ENCODE measurements at regions not wholly inside any gene's neighbourhood (a gene's known extent, or its start where the extent isn't known, plus 50 kb on each side); places are given as distances from the start of the nearest gene placed in this dataset.

DNA sequence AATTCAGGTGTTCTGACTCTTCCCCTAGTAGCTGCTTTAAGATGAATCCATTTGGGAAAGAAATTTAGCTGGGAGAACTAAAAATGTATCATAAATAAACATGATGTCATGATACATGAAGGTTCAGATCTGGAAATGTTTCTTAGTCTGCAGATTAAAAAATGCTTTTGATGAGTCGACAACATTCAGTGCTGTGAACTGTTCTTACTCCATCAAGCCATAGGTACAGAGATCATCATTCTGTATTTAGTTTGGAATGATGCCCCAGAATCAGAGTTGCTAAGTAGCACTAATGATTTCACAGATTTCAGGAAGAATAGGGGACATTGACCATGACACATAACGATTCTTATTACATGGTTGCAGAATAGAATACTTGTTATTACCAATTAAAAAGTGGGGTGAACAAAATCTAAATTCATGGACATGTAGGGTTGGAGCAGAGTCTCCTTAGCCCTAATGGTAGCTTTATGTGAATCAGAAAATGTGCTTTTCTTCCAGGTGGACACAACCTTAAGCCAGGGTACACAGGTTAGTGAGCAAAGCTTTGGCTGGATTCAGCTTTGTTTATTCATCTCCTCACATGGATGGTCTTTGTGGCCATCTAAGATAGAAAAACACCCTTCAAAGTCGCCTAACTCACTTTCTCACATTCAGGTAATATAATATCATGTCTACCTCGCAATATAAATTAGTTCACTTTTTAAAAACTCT, 205.4 kb upstream of the SEL1L start:
- TF ChIP-seq POLR2A (IDR thresholded peaks at IDR 0.05; ENCODE audit: low read depth, low read length) (no peak), POLR2AphosphoS5 (IDR thresholded peaks at IDR 0.05; ENCODE audit: low read depth, low read length) (no peak), TAF1 (IDR thresholded peaks at IDR 0.05; ENCODE audit: low read depth, low read length) (no peak), SPI1 (IDR thresholded peaks at IDR 0.05; ENCODE audit: low read depth, low read length) (no peak)

Measured in GM12891 (cell line).